GM19099 (cell line): ENCODE measurements at regions not wholly inside any gene's neighbourhood (a gene's known extent, or its start where the extent isn't known, plus 50 kb on each side); places are given as distances from the start of the nearest gene placed in this dataset.

Experiments used
- POLR2A ChIP-seq: IDR thresholded peaks from 3 replicates; pipeline ENCODE4 v1.6.1; 2011; ENCODE audit warnings: low read depth; ENCODE audit not compliant: insufficient read length; ENCODE audit errors: extremely low read depth

DNA sequence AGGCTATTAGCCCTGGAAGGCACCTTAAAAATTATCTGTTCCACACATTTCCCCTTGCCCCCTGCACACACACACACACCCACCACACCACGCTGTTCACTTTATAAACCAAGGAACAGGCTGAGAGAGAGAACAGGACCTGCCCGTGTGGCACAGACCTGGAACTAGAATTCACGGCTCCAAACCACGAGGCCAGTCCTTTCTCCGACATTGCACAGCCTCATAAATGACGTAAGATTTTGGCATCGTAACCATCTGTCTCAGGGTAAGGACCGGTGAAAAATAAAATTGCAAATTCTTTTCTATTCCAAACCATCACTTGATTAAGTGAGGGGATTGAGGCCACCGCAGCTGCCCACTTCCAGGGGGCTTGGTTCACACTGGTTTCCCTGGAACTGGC is 330.3 kb downstream of the BCOR start:
- TF ChIP-seq POLR2A = no peak

DNA sequence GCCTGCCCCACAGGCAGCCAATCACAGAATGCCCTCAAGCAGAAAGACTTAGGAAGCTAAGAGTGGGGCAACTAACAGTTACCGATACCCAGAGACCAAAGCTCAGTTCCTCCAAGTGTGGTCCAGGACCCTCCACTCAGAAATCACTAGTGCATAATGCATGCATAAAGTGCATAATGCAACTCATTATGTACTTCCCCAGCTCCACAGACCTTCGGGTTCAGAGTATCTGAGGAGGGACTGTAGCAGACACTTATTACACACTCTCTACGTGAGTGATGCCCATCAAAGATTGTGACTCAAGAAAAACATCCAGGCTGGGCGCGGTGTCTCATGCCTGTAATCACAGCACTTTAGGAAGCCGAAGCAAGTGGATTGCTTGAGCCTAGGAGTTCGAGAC is 328.0 kb downstream of the BCOR start:
- TF ChIP-seq POLR2A = no peak

DNA sequence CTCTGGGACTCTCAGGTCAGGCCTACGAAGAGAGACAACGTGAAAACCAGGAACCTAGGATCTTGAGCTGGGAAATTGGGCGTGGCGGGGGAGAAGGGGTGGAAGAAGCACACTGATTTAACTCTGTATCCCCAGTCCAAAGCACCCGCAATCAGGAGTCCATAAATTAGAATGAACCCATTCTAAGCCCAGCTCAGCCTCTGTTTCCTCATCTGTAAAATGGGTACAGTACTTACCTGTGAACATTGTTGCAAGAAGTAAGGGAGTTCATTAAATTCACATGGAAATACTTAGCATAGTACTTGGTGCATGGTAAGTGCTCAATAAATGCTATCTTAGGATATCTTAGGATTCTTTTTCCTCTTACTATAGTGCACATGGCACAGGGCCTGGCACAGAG is 326.7 kb downstream of the BCOR start:
- TF ChIP-seq POLR2A = no peak

DNA sequence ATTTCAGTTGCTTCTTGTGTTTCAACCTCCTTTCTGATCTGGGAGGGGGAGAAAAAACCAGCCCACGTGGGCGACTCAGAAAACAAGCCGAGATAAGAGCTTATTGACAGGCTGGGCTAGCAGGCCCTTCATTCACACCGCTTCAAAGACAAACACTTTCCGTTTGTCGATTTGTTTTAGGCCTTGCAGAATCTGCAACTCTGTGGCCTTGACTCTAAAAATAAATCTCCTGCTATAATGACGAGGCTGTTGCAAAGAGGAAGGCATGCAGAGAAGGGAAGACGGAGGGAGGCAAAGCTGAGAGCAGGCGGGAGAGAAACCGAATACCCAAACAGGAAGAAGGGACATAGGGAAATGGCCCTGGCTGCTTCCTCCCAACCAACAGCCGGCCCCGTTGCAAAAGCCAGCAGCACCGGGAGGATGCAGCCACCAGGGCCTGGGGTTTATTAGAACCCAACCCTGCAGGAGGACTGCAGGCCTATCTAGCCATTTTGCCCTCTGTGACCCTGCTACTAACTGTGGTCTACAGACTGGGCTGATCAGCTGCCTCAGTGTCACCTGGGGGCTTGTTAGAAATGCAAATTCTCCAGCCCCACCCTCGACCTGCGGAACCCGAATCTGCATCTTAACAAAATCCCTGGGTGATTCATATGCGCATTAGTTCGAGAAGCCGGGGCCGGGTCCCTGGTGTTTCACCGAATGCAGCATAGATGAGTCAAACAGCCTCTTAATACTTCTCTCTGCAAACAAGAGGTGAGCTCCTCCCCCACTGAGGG is 325.5 kb downstream of the BCOR start:
- no peak for TF ChIP-seq POLR2A

DNA sequence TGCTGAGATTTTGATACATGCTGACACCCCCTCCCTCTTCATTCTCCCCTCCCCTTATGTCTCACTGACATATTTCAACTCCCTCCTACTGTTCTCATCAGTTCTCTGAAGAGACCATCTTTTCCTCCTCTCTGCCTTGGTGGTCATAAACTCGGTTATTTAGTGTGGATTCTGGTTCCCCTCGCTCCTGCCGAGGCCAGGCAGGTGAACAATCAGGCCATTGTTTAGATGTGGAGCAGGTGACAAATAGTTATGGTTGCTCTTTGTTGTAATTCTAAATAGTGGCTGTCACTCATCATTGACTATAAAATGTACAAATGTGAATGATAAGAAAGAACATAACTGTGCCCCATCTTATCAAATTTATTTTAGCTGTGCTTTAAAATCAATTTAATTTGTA is 324.6 kb downstream of the BCOR start:
- TF ChIP-seq POLR2A = no peak

DNA sequence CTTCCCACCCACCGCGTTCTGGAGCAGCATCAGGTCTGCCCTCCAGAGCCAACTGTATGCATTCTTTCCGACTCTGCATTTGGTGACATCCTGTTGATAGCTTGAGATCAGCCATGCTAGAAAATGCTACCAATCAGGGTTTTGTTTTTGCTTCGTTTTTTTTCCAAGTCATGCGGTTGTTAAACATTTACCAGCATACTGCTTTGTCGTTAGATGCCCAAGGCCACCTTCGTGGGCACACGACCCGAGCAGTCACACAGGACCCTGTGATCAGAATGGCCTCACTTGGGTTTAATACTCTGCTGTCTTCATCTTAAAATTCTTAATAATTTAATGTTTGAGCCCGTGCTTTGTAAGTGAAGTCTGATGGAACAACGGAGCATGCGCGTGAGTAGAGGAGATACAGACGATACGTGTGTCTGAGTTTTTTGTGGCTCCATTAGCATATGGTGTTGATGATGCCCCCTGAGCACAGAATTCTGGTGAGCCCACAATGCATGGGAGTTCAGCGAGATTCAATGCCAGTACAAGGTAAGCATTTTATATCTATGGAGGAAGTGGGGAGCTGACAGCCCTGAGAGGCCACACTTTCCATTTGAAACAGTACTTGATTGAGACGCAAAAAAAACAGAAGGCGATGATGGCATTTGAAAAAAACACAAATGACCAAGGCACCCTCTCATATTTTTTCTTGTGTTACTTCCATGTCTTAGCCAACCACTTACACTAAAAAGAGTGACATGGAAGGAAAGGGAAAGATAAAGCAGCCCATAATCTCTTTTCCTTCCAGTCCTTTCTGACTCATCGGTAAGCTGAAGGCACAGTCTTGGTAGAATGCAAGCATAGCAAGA is 323.6 kb downstream of the BCOR start:
- TF ChIP-seq POLR2A = no peak

DNA sequence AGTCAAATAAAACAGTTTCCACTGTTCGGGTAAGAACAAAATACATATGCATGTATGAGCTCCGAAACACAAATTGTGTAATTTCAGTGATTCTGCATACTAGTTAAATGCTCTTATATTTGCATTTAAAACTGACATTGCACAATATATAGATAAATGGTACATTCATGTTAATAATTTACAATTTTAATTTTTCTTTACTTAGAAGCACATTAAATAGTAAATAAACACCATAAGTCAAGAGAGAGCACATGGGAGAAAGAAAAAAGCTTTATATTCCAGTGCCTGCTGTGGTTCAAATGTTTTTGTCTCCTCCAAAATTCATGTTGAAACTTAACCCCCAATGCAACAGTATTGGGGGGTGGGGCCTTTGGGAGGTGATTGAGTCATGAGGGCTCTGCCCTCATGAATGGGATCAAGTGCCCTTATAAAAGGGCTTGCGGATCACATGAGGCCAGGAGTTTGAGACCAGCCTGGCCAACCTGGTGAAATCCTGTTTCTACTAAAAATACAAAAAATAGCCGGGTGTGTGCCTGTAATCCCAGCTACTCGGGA is 322.9 kb downstream of the BCOR start:
- TF ChIP-seq POLR2A = no peak

DNA sequence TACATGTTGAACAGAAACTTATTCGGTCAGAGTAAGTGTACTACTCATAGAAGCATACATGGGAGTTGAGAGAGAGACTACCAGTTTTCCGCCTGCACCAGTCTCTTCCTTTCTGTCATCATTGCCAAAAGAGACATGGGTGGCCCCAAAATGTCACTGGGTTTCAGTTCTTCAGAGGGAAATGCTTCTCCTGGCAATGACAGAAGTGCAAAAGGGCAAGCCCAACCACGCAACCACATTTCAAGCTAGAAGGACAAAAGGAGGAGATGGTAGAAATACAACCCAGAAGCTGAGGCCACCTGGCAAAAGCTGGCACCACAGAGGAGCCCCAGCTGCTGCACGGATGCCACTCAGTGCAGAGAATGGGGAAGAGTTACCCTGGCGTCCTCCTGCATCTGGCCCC is 320.1 kb downstream of the BCOR start:
- TF ChIP-seq POLR2A = no peak

DNA sequence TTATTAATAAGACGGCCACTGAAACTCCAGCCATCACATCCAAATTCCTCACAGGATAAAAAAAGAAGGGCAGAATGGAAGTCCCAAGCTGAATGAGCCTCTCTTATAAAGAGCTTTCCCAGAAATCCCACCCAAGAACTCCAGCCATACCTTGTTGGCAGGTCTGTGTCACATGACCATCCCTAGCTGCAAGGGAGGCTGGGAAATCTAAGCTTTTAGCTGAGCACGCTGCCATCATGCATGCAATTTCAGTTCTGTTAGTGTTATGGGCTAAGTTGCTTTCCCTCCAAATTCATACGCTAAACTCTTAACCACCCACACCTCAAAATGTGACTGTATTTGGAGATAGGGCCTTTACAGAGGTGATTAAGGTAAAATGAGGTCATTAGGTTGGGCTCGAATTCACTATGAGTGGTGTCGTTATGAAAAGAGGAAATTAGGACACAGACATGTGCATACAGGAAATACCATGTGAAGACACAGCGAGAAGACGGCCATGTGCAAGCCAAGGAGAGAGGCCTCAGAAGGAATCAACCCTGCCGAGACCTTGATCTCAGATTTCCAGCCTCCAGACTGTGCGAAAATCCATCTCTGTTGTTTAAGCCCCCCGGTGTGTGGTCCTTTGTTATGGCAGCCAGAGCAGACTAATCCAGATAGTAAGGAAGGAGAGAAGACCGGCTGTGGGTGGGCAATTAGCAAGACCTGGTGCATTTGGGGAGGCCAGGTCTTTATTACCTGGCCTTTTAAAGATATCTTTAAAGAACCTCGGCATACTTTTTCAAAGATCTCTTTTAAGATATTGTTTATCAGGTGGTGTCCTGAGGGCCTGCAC is 317.6 kb downstream of the BCOR start:
- no peak for TF ChIP-seq POLR2A

DNA sequence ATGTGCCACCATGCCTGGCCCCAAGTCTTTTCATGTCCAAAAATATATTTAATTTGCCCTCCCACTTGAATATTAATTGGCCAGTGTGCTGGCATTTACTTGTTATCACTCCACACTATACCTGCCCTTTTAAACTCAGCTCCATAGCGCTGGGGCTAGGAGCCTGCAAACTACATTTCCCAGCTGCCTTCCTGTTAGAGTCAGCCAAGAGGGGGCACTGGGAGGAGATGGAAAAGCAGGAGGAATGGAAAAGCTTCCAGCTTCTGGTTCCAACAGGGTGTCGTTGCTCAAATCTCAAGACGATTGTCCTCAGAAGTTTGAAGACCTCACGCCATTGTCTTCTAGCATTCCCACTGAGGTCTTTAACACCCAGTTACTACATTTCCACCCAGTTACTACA is 315.5 kb downstream of the BCOR start:
- no peak for TF ChIP-seq POLR2A

DNA sequence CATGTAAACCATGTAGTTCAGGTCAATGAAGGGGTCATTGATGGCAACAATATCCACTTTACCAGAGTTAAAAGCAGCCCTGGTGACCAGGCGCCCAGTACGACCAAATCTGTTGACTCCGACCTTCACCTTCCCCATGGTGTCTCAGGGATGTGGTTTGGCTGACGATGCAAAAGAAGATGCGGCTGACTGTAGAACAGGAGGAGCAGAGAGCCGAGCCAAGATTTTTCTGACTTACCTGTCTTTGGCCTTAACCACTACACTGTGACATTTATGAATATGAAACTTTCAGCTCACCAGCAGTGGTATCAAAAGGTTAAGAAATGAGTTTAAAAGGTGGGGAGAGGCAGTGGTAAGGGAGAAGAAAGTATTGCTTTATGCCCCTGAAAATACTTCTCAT is 309.8 kb downstream of the BCOR start:
- TF ChIP-seq POLR2A = no peak

DNA sequence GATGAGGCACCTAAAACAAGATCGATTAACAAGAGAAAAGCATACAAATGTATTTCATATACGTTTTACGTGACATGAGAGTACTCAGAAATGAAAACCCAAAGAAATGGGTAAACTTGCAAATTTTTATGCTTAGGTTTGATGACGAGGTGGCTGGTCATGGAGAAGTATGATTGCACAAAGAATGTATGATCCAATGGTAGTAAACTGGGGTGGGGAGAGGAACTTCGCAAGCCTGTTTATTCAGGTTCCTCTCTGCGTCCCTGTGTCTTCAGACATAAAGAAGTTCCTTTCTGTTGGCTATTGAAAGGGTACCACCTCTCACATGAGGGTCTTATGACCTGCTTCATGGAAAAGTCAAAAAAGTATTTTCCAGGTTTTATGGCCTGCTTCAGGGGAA is 309.2 kb downstream of the BCOR start:
- TF ChIP-seq POLR2A = no peak

DNA sequence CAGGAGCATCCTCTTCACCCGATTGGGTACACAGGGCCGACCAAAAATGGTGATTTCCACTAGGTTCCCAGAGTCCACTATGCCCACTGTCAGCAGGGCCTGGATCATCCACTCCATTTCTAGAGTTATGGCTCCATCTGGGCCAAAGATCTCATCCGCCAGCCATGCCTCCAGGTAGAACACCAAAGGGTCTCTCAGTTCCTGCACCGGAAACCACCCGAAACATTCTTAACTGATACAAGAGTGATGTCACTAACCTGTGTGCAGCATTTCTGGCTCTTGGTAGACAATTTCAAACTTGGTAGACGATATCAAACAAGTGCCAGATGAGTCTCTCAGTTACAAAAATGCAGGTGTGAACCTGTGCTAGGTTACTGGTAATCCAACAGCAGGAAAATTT is 306.1 kb downstream of the BCOR start:
- no peak for TF ChIP-seq POLR2A

DNA sequence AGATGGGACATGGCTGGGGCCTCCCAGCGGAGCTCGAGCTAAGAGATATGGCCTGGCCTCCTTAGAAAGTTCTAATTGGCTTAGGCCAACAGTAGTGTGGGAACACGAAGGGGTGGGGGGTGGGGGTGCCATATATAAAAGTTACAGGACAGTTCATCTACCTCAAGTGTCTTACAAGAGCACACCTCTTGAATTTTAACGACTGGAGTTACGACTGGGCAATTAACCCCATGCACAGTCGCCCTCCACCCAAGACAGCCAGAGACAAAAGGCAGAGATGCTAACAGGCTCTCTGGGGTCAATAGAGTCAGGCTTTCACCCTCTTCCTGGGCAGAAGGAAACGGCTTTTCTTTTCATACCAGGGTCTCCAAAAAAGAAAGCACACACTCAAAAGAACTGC is 302.2 kb downstream of the BCOR start:
- no peak for TF ChIP-seq POLR2A

DNA sequence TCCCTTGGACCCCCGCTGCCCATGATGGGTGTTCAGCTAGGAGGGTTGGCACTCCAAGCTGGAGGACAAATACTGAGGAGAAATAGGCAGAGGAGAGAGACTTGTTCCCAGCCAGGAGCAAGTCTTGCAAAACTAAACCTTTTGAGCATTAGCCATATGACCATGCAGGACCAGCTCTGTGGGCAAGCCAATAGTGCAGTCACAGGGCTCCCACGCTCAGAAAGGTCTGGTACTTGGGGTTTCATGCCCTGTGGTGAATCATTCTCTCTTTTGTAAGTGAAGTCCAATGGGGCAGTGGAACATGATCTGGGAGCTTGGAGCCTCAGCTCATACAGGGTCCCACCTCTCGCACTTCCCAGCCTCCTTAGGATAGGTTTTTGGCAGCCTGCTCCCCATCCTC is 300.9 kb downstream of the BCOR start:
- TF ChIP-seq POLR2A = no peak

DNA sequence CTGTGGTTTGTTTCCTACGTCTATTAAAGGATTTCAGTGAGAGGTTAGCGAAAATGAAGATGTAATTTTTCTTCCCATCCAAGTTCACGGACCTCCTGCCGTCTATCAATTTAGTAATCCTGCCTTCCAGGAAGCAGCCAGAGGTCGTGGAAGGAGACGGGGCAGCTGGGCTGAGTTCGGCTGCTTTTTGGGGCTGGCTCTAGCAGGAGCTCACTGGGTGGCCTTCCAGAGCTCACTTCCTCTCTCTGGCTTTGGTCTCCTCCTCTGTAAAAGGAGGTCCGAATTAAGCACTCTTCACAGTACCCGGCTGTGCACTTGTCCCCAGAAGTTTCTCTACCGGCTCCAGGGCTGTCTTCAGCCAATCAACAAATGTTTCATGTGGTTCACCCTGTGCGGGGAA is 295.4 kb downstream of the BCOR start:
- TF ChIP-seq POLR2A = no peak

DNA sequence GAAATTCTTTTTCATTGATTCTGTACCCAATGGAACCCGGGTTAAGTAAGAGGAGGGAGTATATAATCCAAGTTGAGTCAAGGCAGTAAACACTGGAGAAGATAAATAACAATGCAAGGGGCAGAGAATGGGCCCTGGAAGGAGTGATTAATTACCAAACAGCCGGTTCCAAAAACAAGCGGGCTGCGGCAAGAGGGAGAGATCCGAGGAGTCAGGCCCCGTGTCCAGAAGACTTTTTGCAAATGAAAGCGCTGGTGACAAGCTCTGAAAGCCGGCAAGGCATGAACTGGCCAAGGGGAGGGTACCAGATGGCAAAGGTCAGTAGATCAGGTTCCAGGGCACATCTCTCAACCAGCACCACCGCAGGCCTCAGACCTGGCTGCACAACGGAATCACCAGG is 294.9 kb downstream of the BCOR start:
- TF ChIP-seq POLR2A = no peak
